Psoas muscle (tissue), 7 donors: ENCODE measurements at regions not wholly inside any gene's neighbourhood (a gene's known extent, or its start where the extent isn't known, plus 50 kb on each side); places are given as distances from the start of the nearest gene placed in this dataset.

ENCODE experiments used
- ATAC-seq, 4 donors: fragments of 200-7000 bp; cut with Tn5 transposase; one replicate each; pipeline ENCODE4 v1.9.1; 2020; ENCODE audit warnings: moderate library complexity in 3 of 4, mild to moderate bottlenecking in 2 of 4
- DNase-seq, 2 donors: peaks; one replicate each; pipeline ENCODE4 v3.0.0-alpha.2; 2020
- H3K27ac ChIP-seq: fragments of 200-600 bp; one replicate; pipeline ENCODE4 v1.8.0; 2022
- H3K27me3 ChIP-seq, 3 donors: fragments of 200-600 bp in 1 of 3; one replicate each; pipeline versions ENCODE4 v1.6.1 to v1.8.0; 2013 to 2022; ENCODE audit warnings: low read length in 2 of 3, mild to moderate bottlenecking in 2 of 3, moderate library complexity in 1 of 3; ENCODE audit not compliant: insufficient read depth in 3 of 3
- H3K36me3 ChIP-seq, 2 donors: fragments of 200-600 bp in 1 of 2; one replicate each; pipeline versions ENCODE4 v1.6.1 to v1.8.0; 2013 to 2022; ENCODE audit warnings: low read depth in 1 of 2, mild to moderate bottlenecking in 1 of 2, moderate library complexity in 1 of 2; ENCODE audit not compliant: insufficient read depth in 1 of 2
- H3K4me1 ChIP-seq: fragments of 200-600 bp; one replicate; pipeline ENCODE4 v1.8.0; 2022
- H3K4me3 ChIP-seq: fragments of 200-600 bp; one replicate; pipeline ENCODE4 v1.8.0; 2022; ENCODE audit warnings: mild to moderate bottlenecking
- H3K9me3 ChIP-seq: fragments of 200-600 bp; one replicate; pipeline ENCODE4 v1.8.0; 2022
- WGBS, 3 donors: extraction: QIAGEN DNeasy Blood & Tissue Kit; methylation state at CpG; one replicate each; pipeline versions ENCODE4 v1.1.6 to v1.1.7; 2013; 5-methylcytosine and 5-hydroxymethylcytosine counted together
- intact Hi-C, 2 donors: fragments of 100-400 bp; cut with DNase I; formaldehyde crosslinking; loops; one replicate each; pipeline versions ENCODE4 v1.11.0 to v1.14.2; 2022
- TF ChIP-seq, protein P1 (sequence below): fragments of 200-600 bp; IDR thresholded peaks from one replicate; pipeline ENCODE4 v1.8.0; 2022; ENCODE audit warnings: antibody characterized with exemption
- donor health status: healthy with polysubstance abuse.
- donor health status: DM: no; HTN: no; CAD: no; lungs with moderate emphysema.
- donor health status: Bipolar disorder and iron deficiency.
- donor health status: healthy.
- donor health status: DM: yes; HTN: yes; CAD: no.
- donor health status: DM: no; HTN: no; CAD: no.
- donor health status: DM: yes; HTN: yes; CAD: no.

DNA sequence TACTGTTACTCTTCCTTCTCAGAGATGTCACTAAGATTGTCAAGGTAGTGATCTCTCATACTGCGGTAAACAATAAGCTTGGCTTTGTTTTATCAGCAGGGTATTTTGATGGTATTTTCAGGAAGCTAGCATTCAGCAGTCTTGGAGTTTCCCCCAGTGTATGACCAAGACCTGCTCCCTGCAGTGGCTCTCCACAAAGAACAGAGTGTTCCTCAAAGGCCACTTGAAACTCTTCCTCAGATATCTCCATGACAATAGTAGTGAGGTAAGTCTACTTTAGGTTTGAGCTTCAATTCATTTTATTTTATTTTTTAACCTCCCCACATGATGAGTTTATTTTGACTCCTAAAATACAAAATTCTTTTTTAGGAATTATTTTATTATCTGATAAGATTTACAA lies 74.0 kb upstream of the G2E3 start:
- TF ChIP-seq, protein P1, sequence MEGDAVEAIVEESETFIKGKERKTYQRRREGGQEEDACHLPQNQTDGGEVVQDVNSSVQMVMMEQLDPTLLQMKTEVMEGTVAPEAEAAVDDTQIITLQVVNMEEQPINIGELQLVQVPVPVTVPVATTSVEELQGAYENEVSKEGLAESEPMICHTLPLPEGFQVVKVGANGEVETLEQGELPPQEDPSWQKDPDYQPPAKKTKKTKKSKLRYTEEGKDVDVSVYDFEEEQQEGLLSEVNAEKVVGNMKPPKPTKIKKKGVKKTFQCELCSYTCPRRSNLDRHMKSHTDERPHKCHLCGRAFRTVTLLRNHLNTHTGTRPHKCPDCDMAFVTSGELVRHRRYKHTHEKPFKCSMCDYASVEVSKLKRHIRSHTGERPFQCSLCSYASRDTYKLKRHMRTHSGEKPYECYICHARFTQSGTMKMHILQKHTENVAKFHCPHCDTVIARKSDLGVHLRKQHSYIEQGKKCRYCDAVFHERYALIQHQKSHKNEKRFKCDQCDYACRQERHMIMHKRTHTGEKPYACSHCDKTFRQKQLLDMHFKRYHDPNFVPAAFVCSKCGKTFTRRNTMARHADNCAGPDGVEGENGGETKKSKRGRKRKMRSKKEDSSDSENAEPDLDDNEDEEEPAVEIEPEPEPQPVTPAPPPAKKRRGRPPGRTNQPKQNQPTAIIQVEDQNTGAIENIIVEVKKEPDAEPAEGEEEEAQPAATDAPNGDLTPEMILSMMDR = no peak
- no peaks in the 10 kb centered on the region for H3K9me3 ChIP-seq
- 81 to 93% (median 85%) methylated on average over 1 of the region's 1 CpG for WGBS, 3 donors
- H3K4me3 ChIP-seq = no peak overlapping the region
- H3K27ac ChIP-seq = no peak overlapping the region
- no peaks in the 10 kb centered on the region for H3K4me1 ChIP-seq
- no peaks in the 10 kb centered on the region for H3K36me3 ChIP-seq
- intact Hi-C loops = no loop called here
- no peak for ATAC-seq
- no peak for DNase-seq
- peaks cover 0 to 2% (median 0%) of the 10 kb centered on the region in 3 donors for H3K27me3 ChIP-seq

DNA sequence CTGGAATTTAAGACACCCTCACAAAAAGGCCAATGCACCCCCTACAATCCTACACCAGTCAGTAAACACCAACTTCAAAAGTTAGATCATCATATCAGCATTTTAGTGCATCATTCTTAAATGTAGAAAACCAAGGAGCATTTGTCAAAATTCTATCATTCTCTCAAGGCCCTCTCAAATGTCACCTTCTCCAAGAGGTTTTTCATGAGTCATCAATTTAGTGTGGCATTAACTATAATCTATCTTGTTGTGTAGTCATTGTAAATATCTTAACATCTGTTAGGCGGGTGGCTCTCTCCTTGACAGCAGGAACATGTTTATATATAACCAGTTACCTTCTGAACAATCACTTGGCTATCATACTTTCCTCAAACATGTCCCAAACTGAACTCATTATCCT lies 62.1 kb upstream of the G2E3 start:
- Histone ChIP-seq H3K27me3 (no peaks in the 10 kb centered on the region), H3K4me1 (no peaks in the 10 kb centered on the region), H3K36me3 (no peaks in the 10 kb centered on the region), H3K9me3 (no peaks in the 10 kb centered on the region), H3K4me3 (no peak overlapping the region), H3K27ac (no peak overlapping the region)
- DNase-seq (no peak), ATAC-seq (no peak)
- 71 to 82% (median 81%) methylated on average over 1 of the region's 1 CpG for WGBS, 3 donors
- TF ChIP-seq, protein P1 = no peak
- intact Hi-C loops = no loop called here

DNA sequence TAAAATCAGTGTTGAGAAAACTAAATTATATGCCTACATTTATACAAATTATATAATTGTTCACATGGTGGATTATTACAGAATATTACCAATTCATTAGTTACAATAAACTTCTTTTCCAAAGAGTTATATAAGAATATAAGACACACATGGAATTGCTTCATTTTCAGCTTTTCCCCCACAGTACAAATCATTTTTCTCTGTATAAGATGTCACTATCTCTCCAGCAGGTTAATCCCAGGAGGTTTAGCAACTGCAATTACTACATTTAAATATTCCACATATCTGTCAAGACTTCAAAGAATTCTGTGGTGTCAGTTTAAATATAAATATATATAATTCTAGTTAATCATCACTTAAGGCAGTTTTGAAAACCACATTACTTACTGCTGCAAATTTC lies 59.6 kb upstream of the G2E3 start:
- ATAC-seq = no peak
- intact Hi-C loops = no loop called here
- TF ChIP-seq, protein P1 = no peak

DNA sequence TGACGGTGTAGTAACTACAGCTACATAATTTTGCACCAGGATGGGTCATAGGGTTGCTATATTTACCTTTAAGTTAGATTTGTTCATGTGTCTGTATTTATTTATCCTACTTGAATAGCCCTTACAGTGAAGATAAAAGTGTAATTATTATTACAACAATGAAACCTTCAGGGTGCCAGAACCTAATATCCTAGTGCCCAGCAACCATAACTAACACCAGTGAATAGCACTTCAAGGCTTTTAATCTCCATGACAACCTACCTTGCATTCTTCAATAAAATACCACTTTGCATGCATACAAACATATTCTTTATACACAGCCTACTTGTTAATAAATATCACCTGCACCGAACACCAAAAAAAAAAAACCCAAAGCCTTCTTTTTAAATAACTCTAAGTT lies 58.7 kb upstream of the G2E3 start:
- no peaks in the 10 kb centered on the region for H3K4me1 ChIP-seq
- H3K27me3 ChIP-seq = no peaks in the 10 kb centered on the region
- no peak for ATAC-seq
- H3K4me3 ChIP-seq = no peak overlapping the region
- TF ChIP-seq, protein P1 = no peak
- H3K9me3 ChIP-seq = no peaks in the 10 kb centered on the region
- intact Hi-C loops = no loop called here
- 64 to 70% (median 67%) methylated on average over 2 of the region's 2 CpGs for WGBS, 3 donors
- H3K27ac ChIP-seq = no peak overlapping the region
- DNase-seq = no peak
- no peaks in the 10 kb centered on the region for H3K36me3 ChIP-seq

More for the DNA sequence above, 59.6 kb upstream of the G2E3 start:
- Histone ChIP-seq H3K9me3 (no peaks in the 10 kb centered on the region), H3K36me3 (no peaks in the 10 kb centered on the region), H3K4me1 (no peaks in the 10 kb centered on the region), H3K4me3 (no peak overlapping the region), H3K27ac (no peak overlapping the region), H3K27me3 (no peaks in the 10 kb centered on the region)
- DNase-seq = no peak

DNA sequence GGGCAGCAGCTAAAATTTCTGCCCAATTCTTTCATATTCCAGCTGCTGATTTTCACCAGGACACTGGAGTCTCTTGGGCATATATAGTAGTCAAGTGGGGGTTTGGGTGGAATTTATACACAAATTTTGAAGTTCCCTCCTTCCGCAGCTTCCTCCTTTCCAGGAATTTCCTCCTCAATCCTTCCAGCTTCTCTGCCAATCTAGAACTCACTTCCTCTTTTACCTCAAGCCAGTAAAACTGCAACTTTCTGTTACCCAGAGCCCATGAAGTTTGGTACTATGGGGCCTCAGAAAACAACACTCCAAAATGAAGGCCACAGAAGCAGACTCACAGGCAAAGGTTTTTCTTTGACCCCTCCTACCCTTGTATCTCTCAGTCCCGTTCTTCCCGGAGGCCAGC lies 51.7 kb upstream of the G2E3 start:
- no peaks in the 10 kb centered on the region for H3K4me1 ChIP-seq
- intact Hi-C loops = no loop called here
- H3K27ac ChIP-seq = no peak overlapping the region
- no peaks in the 10 kb centered on the region for H3K9me3 ChIP-seq
- DNase-seq = no peak
- H3K27me3 ChIP-seq = no peaks in the 10 kb centered on the region
- TF ChIP-seq, protein P1 = no peak
- ATAC-seq = no peak
- H3K4me3 ChIP-seq = no peak overlapping the region
- WGBS, 3 donors = 68 to 88% (median 87%) methylated on average over 3 of the region's 3 CpGs
- no peaks in the 10 kb centered on the region for H3K36me3 ChIP-seq
